HepG2 (cell line): ENCODE measurements at regions not wholly inside any gene's neighbourhood (a gene's known extent, or its start where the extent isn't known, plus 50 kb on each side); places are given as distances from the start of the nearest gene placed in this dataset.

Source experiments
- ATAC-seq: fragments of 200-7000 bp; cut with Tn5 transposase; 3 replicates; pipeline ENCODE4 v1.9.1; 2020; ENCODE audit warnings: mild to moderate bottlenecking, moderate library complexity
- BruUV-seq: library from RNA; stranded (reverse); fragments of 400-500 nt; replicated peaks from 2 replicates; lab custom pipeline; 2021; lab: Mats Ljungman, UMichigan
- CTCF ChIA-PET: fragments of 300-600 bp; formaldehyde crosslinking; extraction: SDS; loops from one replicate; lab custom pipeline; 2021; ENCODE audit warnings: low total read pairs, inconsistent platforms, low intra/inter-chr PET ratio; lab: Yijun Ruan, JAX
- POLR2A ChIA-PET: fragments of 350-600 bp; sonication (Branson Sonifier 250); formaldehyde crosslinking; loops from one replicate; lab custom pipeline; 2020; ENCODE audit warnings: antibody characterized with exemption, inconsistent platforms; lab: Yijun Ruan, JAX
- DNase-seq: peaks from one replicate; pipeline ENCODE4 v3.0.0-alpha.2; 2015; ENCODE audit warnings: low spot score
- FAIRE-seq: peaks from 3 replicates; lab custom pipeline; 2011; peaks lifted over from hg19 to GRCh38; lab: Jason Lieb, UNC
- H2AFZ ChIP-seq: one replicate; pipeline ENCODE4 v1.6.1; 2011; ENCODE audit warnings: low read length, inconsistent platforms
- H3K27ac ChIP-seq: fragments of 300-600 bp; 3 replicates; pipeline ENCODE4 v1.8.0; 2011; ENCODE audit warnings: mixed run types, mild to moderate bottlenecking, mixed read lengths, low read length, inconsistent platforms; ENCODE audit not compliant: insufficient read depth; ENCODE audit errors: extremely low read length
- H3K27me3 ChIP-seq, 2 experiments: fragments of 200-600 bp in 1 of 2; 2 replicates in 1 of 2; 3 replicates in 1 of 2; pipeline versions ENCODE4 v1.6.0 to v1.8.0; 2011; ENCODE audit warnings: low read length in 2 of 2, mild to moderate bottlenecking in 2 of 2, moderate library complexity in 2 of 2, inconsistent platforms in 1 of 2; ENCODE audit not compliant: insufficient read depth in 2 of 2, control insufficient read depth in 1 of 2
- H3K36me3 ChIP-seq, 2 experiments: fragments of 200-600 bp in 1 of 2; replicated peaks in 1 of 2; 2 replicates in 1 of 2; 3 replicates in 1 of 2; pipeline versions ENCODE4 v1.5.1 to v1.8.0; 2011; ENCODE audit warnings: low read length in 2 of 2, inconsistent platforms in 1 of 2; ENCODE audit not compliant: insufficient read depth in 2 of 2, control insufficient read depth in 1 of 2
- H3K4me1 ChIP-seq: 2 replicates; pipeline ENCODE4 v1.5.1; 2012; ENCODE audit warnings: low read length, inconsistent platforms; ENCODE audit not compliant: insufficient read depth
- H3K4me2 ChIP-seq: 2 replicates; pipeline ENCODE4 v1.6.0; 2011; ENCODE audit warnings: low read depth, low read length, inconsistent platforms
- H3K4me3 ChIP-seq, 3 experiments: fragments of 200-600 bp in 1 of 3; sonication (generic), shearing (Covaris generic) in 1 of 3; replicated peaks in 1 of 3; 2 replicates each; pipeline ENCODE4 v1.5.1; 2011 to 2016; ENCODE audit warnings: low read length in 3 of 3, inconsistent platforms in 2 of 3, low read depth in 2 of 3, mild to moderate bottlenecking in 2 of 3, control low read depth in 1 of 3, mixed read lengths in 1 of 3; ENCODE audit not compliant: insufficient read depth in 1 of 3
- H3K79me2 ChIP-seq: one replicate; pipeline ENCODE4 v1.6.1; 2011; ENCODE audit warnings: low read length, inconsistent platforms; ENCODE audit not compliant: insufficient read depth
- H3K9ac ChIP-seq: 2 replicates; pipeline ENCODE4 v1.6.0; 2011; ENCODE audit warnings: mild to moderate bottlenecking, low read depth, low read length, inconsistent platforms; ENCODE audit not compliant: insufficient read depth
- H3K9me3 ChIP-seq: 2 replicates; pipeline ENCODE4 v1.5.1; 2012; ENCODE audit warnings: mild to moderate bottlenecking, low read length
- H4K20me1 ChIP-seq: 2 replicates; pipeline ENCODE4 v1.6.0; 2011; ENCODE audit warnings: inconsistent platforms, mild to moderate bottlenecking, low read length, moderate library complexity; ENCODE audit not compliant: insufficient read depth
- FOXA1 ChIP-seq, 2 experiments: fragments of 450-650 bp in 1 of 2; sonication (generic) in 1 of 2; formaldehyde crosslinking in 1 of 2; IDR thresholded peaks; 2 replicates each; pipeline versions ENCODE4 v1.4.0 to v1.6.1; 2016 to 2020; ENCODE audit warnings: missing genetic modification reagents in 1 of 2
- IKZF4 ChIP-seq: sonication (generic); formaldehyde crosslinking; IDR thresholded peaks from 2 replicates; pipeline ENCODE4 v1.5.1; 2020; ENCODE audit warnings: borderline replicate concordance, mild to moderate bottlenecking, low read depth, missing genetic modification reagents; ENCODE audit errors: not compliant biosample characterization
- JUNB ChIP-seq: sonication (generic); formaldehyde crosslinking; IDR thresholded peaks from 2 replicates; pipeline ENCODE4 v1.8.0; 2022; ENCODE audit warnings: missing genetic modification reagents, mild to moderate bottlenecking, borderline replicate concordance
- KAT7 ChIP-seq: IDR thresholded peaks from 2 replicates; pipeline ENCODE4 v1.6.1; 2018; ENCODE audit warnings: borderline replicate concordance, missing compliant biosample characterization
- MAFG ChIP-seq: sonication (generic); formaldehyde crosslinking; IDR thresholded peaks from 2 replicates; pipeline ENCODE4 v1.5.1; 2020; ENCODE audit warnings: mild to moderate bottlenecking, missing genetic modification reagents
- PPARG ChIP-seq: conservative IDR thresholded peaks from 2 replicates; pipeline ENCODE4 v1.6.1; 2016; ENCODE audit warnings: missing biosample characterization, missing genetic modification reagents
- SP1 ChIP-seq, 2 experiments: fragments of 450-650 bp in 1 of 2; sonication (generic) in 1 of 2; formaldehyde crosslinking in 1 of 2; IDR thresholded peaks; 2 replicates each; pipeline versions ENCODE4 v1.4.0 to v1.6.1; 2016 to 2020; ENCODE audit warnings: missing genetic modification reagents in 1 of 2
- SYNCRIP ChIP-seq: fragments of 200-400 bp; formaldehyde crosslinking; IDR thresholded peaks from 2 replicates; pipeline ENCODE4 v1.6.1; 2018; ENCODE audit warnings: mild to moderate bottlenecking, low read depth, low read length; ENCODE audit not compliant: insufficient read depth
- ZBTB1 ChIP-seq: sonication (generic); formaldehyde crosslinking; IDR thresholded peaks from 2 replicates; pipeline ENCODE4 v1.4.0; 2020; ENCODE audit warnings: missing genetic modification reagents, borderline replicate concordance
- ZNF138 ChIP-seq: sonication (generic); formaldehyde crosslinking; IDR thresholded peaks from 2 replicates; pipeline ENCODE4 v1.5.0; 2020; ENCODE audit warnings: mild to moderate bottlenecking, low read depth, missing genetic modification reagents
- ZNF577 ChIP-seq: sonication (generic); formaldehyde crosslinking; IDR thresholded peaks from 2 replicates; pipeline ENCODE4 v1.4.0; 2020; ENCODE audit warnings: mild to moderate bottlenecking, low read depth, missing genetic modification reagents, borderline replicate concordance
- ZNF674 ChIP-seq: sonication (generic); formaldehyde crosslinking; IDR thresholded peaks from 2 replicates; pipeline ENCODE4 v1.5.0; 2020; ENCODE audit warnings: low read depth, mild to moderate bottlenecking, missing genetic modification reagents
- ZNF737 ChIP-seq: sonication (generic); formaldehyde crosslinking; IDR thresholded peaks from 2 replicates; pipeline ENCODE4 v1.5.0; 2020; ENCODE audit warnings: missing genetic modification reagents, mild to moderate bottlenecking, borderline replicate concordance
- ZNF773 ChIP-seq: sonication (generic); formaldehyde crosslinking; IDR thresholded peaks from 2 replicates; pipeline ENCODE4 v1.4.0; 2020; ENCODE audit warnings: missing genetic modification reagents, borderline replicate concordance
- ZNF788 ChIP-seq: sonication (generic); formaldehyde crosslinking; IDR thresholded peaks from 2 replicates; pipeline ENCODE4 v1.5.0; 2020; ENCODE audit warnings: mild to moderate bottlenecking, missing genetic modification reagents, borderline replicate concordance
- WGBS: methylation state at CpG from one replicate; pipeline ENCODE4 v1.1.6; 2017; ENCODE audit warnings: low lambda C conversion rate; 5-methylcytosine and 5-hydroxymethylcytosine counted together
- in situ Hi-C: cut with HindIII; loops from 2 replicates; pipeline ENCODE4 v1.10.0; 2017; ENCODE audit warnings: low pct_unique_long_range_greater_than_20kb; ENCODE audit not compliant: extremely low pct_ligation_motif_present
- intact Hi-C: fragments of 100-400 bp; cut with micrococcal nuclease; formaldehyde crosslinking; loops from one replicate; pipeline ENCODE4 v1.10.0; 2022; ENCODE audit not compliant: unreplicated experiment
- TF ChIP-seq, protein P1 (sequence below): sonication (generic); formaldehyde crosslinking; IDR thresholded peaks from 2 replicates; pipeline ENCODE4 v1.9.0; 2021; ENCODE audit warnings: mild to moderate bottlenecking, missing genetic modification reagents
- TF ChIP-seq, protein P2 (sequence below): sonication (generic); formaldehyde crosslinking; IDR thresholded peaks from 2 replicates; pipeline ENCODE4 v1.8.1; 2023; ENCODE audit warnings: missing genetic modification reagents, mild to moderate bottlenecking, borderline replicate concordance
- TF ChIP-seq, protein P3 (sequence below): sonication (generic); formaldehyde crosslinking; IDR thresholded peaks from 2 replicates; pipeline ENCODE4 v1.4.0; 2020; ENCODE audit warnings: missing genetic modification reagents; ENCODE audit errors: not compliant biosample characterization

DNA sequence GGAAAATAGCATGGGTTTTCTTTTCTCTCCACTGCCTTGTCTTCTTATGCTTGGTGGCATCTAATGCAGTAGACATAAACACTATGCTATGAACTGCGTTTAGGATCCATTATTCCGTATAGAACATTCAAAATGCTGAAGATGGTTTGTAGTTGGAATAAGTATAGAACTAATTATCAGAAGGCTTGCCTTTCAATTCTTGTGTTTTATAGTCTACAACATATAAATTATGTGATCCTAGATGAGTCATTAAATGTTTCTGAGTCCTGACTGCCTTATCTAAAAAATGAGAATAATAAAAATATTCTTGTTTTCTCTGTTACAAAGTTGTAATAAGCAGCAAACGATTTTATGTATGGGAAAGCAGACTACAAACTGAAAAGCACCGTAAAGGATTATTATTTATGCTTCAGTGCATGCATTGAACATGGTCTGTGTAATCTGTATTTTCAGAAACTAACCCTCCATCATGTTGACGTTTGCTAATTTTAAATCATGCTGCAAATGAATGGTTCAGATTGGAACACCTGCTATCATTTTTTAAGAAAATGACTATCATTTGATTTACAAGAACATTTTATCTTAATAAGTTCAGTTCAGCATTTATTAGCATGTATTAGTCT lies 335.9 kb upstream of the AADAT start:
- CTCF ChIA-PET = no interaction called here
- Histone ChIP-seq H3K9ac (no peak overlapping the region), H3K4me1 (no peaks in the 10 kb centered on the region), H2AFZ (no peak overlapping the region), H3K4me2 (no peak overlapping the region), H3K9me3 (no peaks in the 10 kb centered on the region), H3K27me3 (no peaks in the 10 kb centered on the region), H3K4me3 (no peak overlapping the region), H3K27ac (no peak overlapping the region), H3K79me2 (no peaks in the 10 kb centered on the region), H4K20me1 (no peaks in the 10 kb centered on the region), H3K36me3 (no peaks in the 10 kb centered on the region)
- POLR2A ChIA-PET = no interaction called here
- 6% methylated on average over 5 of the region's 5 CpGs for WGBS
- in situ Hi-C loops (no loop called here), intact Hi-C loops (no loop called here)
- DNase-seq = no peak
- ATAC-seq = no peak
- no peak for FAIRE-seq
- no TSS peak for BruUV-seq
- TF ChIP-seq FOXA1 (IDR thresholded peaks at IDR 0.05) (no peak), FOXA1 (CRISPR knock-in tag; IDR thresholded peaks at IDR 0.05) (no peak), ZNF674 (no peak), ZNF737 (no peak), PPARG (CRISPR knock-in tag) (no peak), MAFG (CRISPR knock-in tag) (no peak), JUNB (CRISPR knock-in tag) (no peak), ZNF577 (CRISPR knock-in tag) (no peak), SP1 (IDR thresholded peaks at IDR 0.05) (no peak), SP1 (CRISPR knock-in tag; IDR thresholded peaks at IDR 0.05) (no peak), ZNF138 (CRISPR knock-in tag) (no peak), ZBTB1 (no peak), ZNF773 (CRISPR knock-in tag) (no peak), KAT7 (no peak), ZNF788 (CRISPR knock-in tag) (no peak), SYNCRIP (no peak), IKZF4 (CRISPR knock-in tag) (no peak)
- TF ChIP-seq, protein P1, sequence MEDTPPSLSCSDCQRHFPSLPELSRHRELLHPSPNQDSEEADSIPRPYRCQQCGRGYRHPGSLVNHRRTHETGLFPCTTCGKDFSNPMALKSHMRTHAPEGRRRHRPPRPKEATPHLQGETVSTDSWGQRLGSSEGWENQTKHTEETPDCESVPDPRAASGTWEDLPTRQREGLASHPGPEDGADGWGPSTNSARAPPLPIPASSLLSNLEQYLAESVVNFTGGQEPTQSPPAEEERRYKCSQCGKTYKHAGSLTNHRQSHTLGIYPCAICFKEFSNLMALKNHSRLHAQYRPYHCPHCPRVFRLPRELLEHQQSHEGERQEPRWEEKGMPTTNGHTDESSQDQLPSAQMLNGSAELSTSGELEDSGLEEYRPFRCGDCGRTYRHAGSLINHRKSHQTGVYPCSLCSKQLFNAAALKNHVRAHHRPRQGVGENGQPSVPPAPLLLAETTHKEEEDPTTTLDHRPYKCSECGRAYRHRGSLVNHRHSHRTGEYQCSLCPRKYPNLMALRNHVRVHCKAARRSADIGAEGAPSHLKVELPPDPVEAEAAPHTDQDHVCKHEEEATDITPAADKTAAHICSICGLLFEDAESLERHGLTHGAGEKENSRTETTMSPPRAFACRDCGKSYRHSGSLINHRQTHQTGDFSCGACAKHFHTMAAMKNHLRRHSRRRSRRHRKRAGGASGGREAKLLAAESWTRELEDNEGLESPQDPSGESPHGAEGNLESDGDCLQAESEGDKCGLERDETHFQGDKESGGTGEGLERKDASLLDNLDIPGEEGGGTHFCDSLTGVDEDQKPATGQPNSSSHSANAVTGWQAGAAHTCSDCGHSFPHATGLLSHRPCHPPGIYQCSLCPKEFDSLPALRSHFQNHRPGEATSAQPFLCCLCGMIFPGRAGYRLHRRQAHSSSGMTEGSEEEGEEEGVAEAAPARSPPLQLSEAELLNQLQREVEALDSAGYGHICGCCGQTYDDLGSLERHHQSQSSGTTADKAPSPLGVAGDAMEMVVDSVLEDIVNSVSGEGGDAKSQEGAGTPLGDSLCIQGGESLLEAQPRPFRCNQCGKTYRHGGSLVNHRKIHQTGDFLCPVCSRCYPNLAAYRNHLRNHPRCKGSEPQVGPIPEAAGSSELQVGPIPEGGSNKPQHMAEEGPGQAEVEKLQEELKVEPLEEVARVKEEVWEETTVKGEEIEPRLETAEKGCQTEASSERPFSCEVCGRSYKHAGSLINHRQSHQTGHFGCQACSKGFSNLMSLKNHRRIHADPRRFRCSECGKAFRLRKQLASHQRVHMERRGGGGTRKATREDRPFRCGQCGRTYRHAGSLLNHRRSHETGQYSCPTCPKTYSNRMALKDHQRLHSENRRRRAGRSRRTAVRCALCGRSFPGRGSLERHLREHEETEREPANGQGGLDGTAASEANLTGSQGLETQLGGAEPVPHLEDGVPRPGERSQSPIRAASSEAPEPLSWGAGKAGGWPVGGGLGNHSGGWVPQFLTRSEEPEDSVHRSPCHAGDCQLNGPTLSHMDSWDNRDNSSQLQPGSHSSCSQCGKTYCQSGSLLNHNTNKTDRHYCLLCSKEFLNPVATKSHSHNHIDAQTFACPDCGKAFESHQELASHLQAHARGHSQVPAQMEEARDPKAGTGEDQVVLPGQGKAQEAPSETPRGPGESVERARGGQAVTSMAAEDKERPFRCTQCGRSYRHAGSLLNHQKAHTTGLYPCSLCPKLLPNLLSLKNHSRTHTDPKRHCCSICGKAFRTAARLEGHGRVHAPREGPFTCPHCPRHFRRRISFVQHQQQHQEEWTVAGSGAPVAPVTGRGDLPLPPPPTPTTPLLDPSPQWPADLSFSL (CRISPR knock-in tag) = no peak
- TF ChIP-seq, protein P2, sequence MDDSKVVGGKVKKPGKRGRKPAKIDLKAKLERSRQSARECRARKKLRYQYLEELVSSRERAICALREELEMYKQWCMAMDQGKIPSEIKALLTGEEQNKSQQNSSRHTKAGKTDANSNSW = no peak
- TF ChIP-seq, protein P3, sequence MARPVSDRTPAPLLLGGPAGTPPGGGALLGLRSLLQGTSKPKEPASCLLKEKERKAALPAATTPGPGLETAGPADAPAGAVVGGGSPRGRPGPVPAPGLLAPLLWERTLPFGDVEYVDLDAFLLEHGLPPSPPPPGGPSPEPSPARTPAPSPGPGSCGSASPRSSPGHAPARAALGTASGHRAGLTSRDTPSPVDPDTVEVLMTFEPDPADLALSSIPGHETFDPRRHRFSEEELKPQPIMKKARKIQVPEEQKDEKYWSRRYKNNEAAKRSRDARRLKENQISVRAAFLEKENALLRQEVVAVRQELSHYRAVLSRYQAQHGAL (CRISPR knock-in tag) = no peak
